SHP77 (cell line): ENCODE measurements at regions not wholly inside any gene's neighbourhood (a gene's known extent, or its start where the extent isn't known, plus 50 kb on each side); places are given as distances from the start of the nearest gene placed in this dataset.
"Not testable (repeated sequence)": the region's sequence is repeated elsewhere in the genome, so short reads cannot be mapped to it uniquely, and the experiment has no call there.

ENCODE experiments used
- DNase-seq, 2 experiments: peaks; one replicate each; lab custom pipeline; 2025; lab: John Stamatoyannopoulos, UW

- DNase-seq: no peak
Observed at GRCh38 chr9:28445211-28445610, 871.9 kb upstream of the C9orf72 start.

- DNase-seq: no peak
Observed at GRCh38 chr9:28453918-28454317, 880.6 kb upstream of the C9orf72 start.

GRCh38 chr9:28456861-28457260 lies 883.6 kb upstream of the C9orf72 start:
- DNase-seq: no peak

GRCh38 chr9:28464481-28465216 lies 891.4 kb upstream of the C9orf72 start:
- no peak for DNase-seq

GRCh38 chr9:28471261-28471660 lies 898.0 kb upstream of the C9orf72 start:
- no peak for DNase-seq

- DNase-seq: no peak
Observed at GRCh38 chr9:28487561-28487960, 914.3 kb upstream of the C9orf72 start.

GRCh38 chr9:28491121-28491520 lies 917.8 kb upstream of the C9orf72 start:
- DNase-seq: no peak

GRCh38 chr9:28498168-28498567 lies 924.9 kb upstream of the C9orf72 start:
- not testable (repeated sequence) for DNase-seq

- no peak for DNase-seq
Observed at GRCh38 chr9:28502189-28502588, 928.9 kb upstream of the C9orf72 start.

GRCh38 chr9:28502741-28503140 lies 929.5 kb upstream of the C9orf72 start:
- no peak for DNase-seq

GRCh38 chr9:28503573-28503972 lies 930.3 kb upstream of the C9orf72 start:
- DNase-seq: no peak

- no peak for DNase-seq
Observed at GRCh38 chr9:28518439-28518838, 945.2 kb upstream of the C9orf72 start.

- DNase-seq: not testable (repeated sequence)
Observed at GRCh38 chr9:28524309-28524708, 951.0 kb upstream of the C9orf72 start.

GRCh38 chr9:28528049-28528448 lies 954.8 kb upstream of the C9orf72 start:
- no peak for DNase-seq

- DNase-seq: no peak
Observed at GRCh38 chr9:28538132-28538531, 964.9 kb upstream of the C9orf72 start.

- peak in 1 of 2 experiments; percentile 30 for DNase-seq
Observed at GRCh38 chr9:28539434-28540070, 966.3 kb upstream of the C9orf72 start.

- DNase-seq: no peak
Observed at GRCh38 chr9:28542928-28543327, 969.6 kb upstream of the C9orf72 start.

GRCh38 chr9:28547527-28547926 lies 974.2 kb upstream of the C9orf72 start:
- DNase-seq: no peak

GRCh38 chr9:28563291-28563934 lies 990.1 kb upstream of the C9orf72 start:
- DNase-seq: no peak

GRCh38 chr9:28583832-28584231 lies 1010.6 kb upstream of the C9orf72 start:
- no peak for DNase-seq

GRCh38 chr9:28584542-28584941 lies 1011.3 kb upstream of the C9orf72 start:
- no peak for DNase-seq

GRCh38 chr9:28587052-28587451 lies 1013.8 kb upstream of the C9orf72 start:
- no peak for DNase-seq

GRCh38 chr9:28598408-28598807 lies 1025.1 kb upstream of the C9orf72 start:
- DNase-seq: no peak
